Pancreas (tissue), 10 donors: ENCODE measurements at regions not wholly inside any gene's neighbourhood (a gene's known extent, or its start where the extent isn't known, plus 50 kb on each side); places are given as distances from the start of the nearest gene placed in this dataset.

Experiments
- ATAC-seq, 4 donors: fragments of 200-7000 bp; cut with Tn5 transposase; one replicate each; pipeline versions ENCODE4 v1.8.0 to v1.9.1; 2020; ENCODE audit warnings: mild to moderate bottlenecking in 4 of 4, moderate library complexity in 4 of 4
- DNase-seq, 6 donors: peaks; one replicate each; pipeline ENCODE4 v3.0.0-alpha.2; 2020
- FAIRE-seq: peaks from 2 replicates; lab custom pipeline; 2012; peaks lifted over from hg19 to GRCh38; lab: Jason Lieb, UNC
- H3K27ac ChIP-seq, 4 donors: fragments of 200-600 bp; sonication (generic); 1 replicate in 3 of 4; 2 replicates in 1 of 4; pipeline versions ENCODE4 v1.5.0 to v1.8.0; 2020
- H3K27me3 ChIP-seq, 4 donors: fragments of 200-600 bp; one replicate each; pipeline ENCODE4 v1.8.0; 2021
- H3K36me3 ChIP-seq, 3 donors: fragments of 200-600 bp; sonication (generic) in 1 of 3; one replicate each; pipeline versions ENCODE4 v1.5.0 to v1.8.0; 2020 to 2021
- H3K4me1 ChIP-seq, 3 donors: fragments of 200-600 bp; one replicate each; pipeline ENCODE4 v1.8.0; 2021
- H3K4me3 ChIP-seq, 4 donors: fragments of 200-600 bp; sonication (generic) in 2 of 4; one replicate each; pipeline versions ENCODE4 v1.5.0 to v1.8.0; 2020 to 2021
- H3K9me3 ChIP-seq, 4 donors: fragments of 200-600 bp; one replicate each; pipeline ENCODE4 v1.8.0; 2021
- WGBS, 2 donors: extraction: QIAGEN DNeasy Blood & Tissue Kit; methylation state at CpG; one replicate each; pipeline ENCODE4 v1.1.7; 2013; 5-methylcytosine and 5-hydroxymethylcytosine counted together
- intact Hi-C, 3 donors: fragments of 100-400 bp; cut with DNase I; formaldehyde crosslinking; loops; one replicate each; pipeline versions ENCODE4 v1.11.1 to v1.14.2; 2022
- TF ChIP-seq, protein P1 (sequence below), 4 donors: fragments of 200-600 bp; sonication (generic) in 3 of 4; IDR thresholded peaks; one replicate each; pipeline versions ENCODE4 v1.5.0 to v1.8.0; 2021; ENCODE audit warnings: antibody characterized with exemption in 4 of 4
- donor health status: healthy with polysubstance abuse.
- donor health status: DM: no; HTN: no; CAD: no; lungs with moderate emphysema.
- donor health status: DM: no; HTN: no; CAD: no.
- donor health status: control.
- donor health status: control.
- donor health status: Bipolar disorder and iron deficiency.
- donor health status: DM: yes; HTN: yes; CAD: no.
- donor health status: DM: no; HTN: no; CAD: no.
- donor health status: DM: no; HTN: no; CAD: no.
- donor health status: DM: yes; HTN: yes; CAD: no.

DNA sequence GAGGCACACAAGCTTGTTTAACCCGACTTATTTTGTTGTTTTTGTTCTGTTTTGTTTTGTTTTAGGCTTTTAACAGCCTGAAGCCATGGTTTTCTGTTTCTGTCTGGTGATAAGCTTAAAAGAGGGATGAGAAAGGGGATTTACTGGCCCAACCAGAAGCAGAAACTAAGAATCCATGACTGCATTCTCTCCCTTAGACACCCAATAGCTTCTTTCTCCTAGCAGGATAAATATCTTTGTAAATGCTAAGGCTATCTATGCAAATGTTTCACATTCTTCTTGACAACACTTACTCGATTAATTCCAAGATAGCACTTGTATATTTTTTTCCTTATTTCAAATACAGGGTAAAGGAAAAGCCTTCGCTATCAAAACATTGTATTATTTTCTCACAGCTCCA is 53.7 kb upstream of the SMAD1 start:
- no peak for FAIRE-seq
- 57 to 64% methylated on average over 3 of the region's 3 CpGs for WGBS, 2 donors

DNA sequence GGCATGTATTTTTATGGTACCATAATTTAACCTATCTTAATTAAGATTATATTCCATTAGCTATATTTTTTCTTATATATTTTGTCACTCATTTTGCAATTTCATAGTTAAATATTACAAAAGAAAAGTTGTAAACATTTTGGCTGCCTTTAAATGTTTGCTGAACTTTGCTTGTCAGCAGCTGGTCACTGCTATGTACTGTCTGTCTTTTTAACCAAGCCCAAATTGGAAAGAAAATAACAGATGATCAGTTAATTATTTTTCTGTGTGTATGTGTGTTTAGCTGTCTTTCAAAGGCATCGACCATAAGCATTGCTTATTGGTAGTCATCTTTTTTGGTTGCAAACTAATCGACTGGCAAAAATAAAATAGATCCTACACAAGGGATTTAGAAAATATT is 54.4 kb upstream of the SMAD1 start:
- Histone ChIP-seq H3K4me3 (no peak overlapping the region), H3K27ac (no peak overlapping the region), H3K27me3 (no peaks in the 10 kb centered on the region), H3K36me3 (no peaks in the 10 kb centered on the region), H3K9me3 (no peaks in the 10 kb centered on the region), H3K4me1 (no peaks in the 10 kb centered on the region)
- TF ChIP-seq, protein P1, sequence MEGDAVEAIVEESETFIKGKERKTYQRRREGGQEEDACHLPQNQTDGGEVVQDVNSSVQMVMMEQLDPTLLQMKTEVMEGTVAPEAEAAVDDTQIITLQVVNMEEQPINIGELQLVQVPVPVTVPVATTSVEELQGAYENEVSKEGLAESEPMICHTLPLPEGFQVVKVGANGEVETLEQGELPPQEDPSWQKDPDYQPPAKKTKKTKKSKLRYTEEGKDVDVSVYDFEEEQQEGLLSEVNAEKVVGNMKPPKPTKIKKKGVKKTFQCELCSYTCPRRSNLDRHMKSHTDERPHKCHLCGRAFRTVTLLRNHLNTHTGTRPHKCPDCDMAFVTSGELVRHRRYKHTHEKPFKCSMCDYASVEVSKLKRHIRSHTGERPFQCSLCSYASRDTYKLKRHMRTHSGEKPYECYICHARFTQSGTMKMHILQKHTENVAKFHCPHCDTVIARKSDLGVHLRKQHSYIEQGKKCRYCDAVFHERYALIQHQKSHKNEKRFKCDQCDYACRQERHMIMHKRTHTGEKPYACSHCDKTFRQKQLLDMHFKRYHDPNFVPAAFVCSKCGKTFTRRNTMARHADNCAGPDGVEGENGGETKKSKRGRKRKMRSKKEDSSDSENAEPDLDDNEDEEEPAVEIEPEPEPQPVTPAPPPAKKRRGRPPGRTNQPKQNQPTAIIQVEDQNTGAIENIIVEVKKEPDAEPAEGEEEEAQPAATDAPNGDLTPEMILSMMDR (IDR thresholded peaks at IDR 0.05), result no peak
- intact Hi-C loops, result no loop called here
- ATAC-seq (no peak), FAIRE-seq (no peak), DNase-seq (no peak)
- 26 to 27% methylated on average over 2 of the region's 2 CpGs for WGBS, 2 donors

More for the DNA sequence above, 53.7 kb upstream of the SMAD1 start:
- TF ChIP-seq, protein P1 (IDR thresholded peaks at IDR 0.05), result no peak
- H3K36me3 ChIP-seq, result no peaks in the 10 kb centered on the region
- no peak for DNase-seq
- H3K4me3 ChIP-seq, result no peak overlapping the region
- no peaks in the 10 kb centered on the region for H3K27me3 ChIP-seq
- no peak overlapping the region for H3K27ac ChIP-seq
- H3K9me3 ChIP-seq, result no peaks in the 10 kb centered on the region
- H3K4me1 ChIP-seq, result no peaks in the 10 kb centered on the region
- no peak for ATAC-seq
- intact Hi-C loops, result no loop called here

DNA sequence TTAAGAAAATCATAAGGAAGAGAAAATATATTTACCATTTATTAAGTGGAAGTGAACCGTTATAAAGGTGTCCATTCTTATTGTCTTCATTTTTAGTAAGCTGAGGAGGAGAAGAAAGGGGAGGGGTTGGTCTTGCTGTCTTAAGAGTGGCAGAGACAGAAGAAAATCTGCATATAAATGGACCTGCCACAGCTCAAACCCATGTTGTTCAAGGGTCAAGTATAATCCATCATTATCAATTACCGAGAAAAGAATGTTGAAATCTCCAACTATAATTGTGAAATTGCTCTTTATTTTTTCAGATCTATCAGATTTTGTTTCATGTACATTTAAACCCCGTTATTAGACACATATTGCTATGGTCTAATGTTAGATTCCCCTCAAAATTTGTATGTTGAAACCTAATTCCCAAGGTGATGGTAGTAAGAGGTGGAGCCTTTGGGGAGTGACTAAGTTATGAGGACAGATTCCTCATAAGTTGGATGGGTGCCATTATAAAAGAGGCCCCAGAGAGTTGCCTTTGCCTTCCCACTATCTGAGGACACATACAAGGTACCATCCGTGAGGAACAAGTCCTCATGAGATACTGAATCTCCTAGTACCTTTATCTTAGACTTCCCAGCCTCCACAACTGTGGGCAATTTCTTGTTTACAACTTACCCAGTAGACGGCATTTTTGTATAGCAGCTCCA is 58.5 kb upstream of the SMAD1 start:
- Histone ChIP-seq H3K4me1 (no peaks in the 10 kb centered on the region), H3K36me3 (no peaks in the 10 kb centered on the region), H3K9me3 (no peaks in the 10 kb centered on the region), H3K27ac (no peak overlapping the region), H3K4me3 (no peak overlapping the region), H3K27me3 (no peaks in the 10 kb centered on the region)
- DNase-seq (no peak), FAIRE-seq (no peak), ATAC-seq (no peak)
- TF ChIP-seq, protein P1 (IDR thresholded peaks at IDR 0.05), result no peak
- intact Hi-C loops, result no loop called here
- WGBS, 2 donors, result 83 to 92% methylated on average over 5 of the region's 5 CpGs

DNA sequence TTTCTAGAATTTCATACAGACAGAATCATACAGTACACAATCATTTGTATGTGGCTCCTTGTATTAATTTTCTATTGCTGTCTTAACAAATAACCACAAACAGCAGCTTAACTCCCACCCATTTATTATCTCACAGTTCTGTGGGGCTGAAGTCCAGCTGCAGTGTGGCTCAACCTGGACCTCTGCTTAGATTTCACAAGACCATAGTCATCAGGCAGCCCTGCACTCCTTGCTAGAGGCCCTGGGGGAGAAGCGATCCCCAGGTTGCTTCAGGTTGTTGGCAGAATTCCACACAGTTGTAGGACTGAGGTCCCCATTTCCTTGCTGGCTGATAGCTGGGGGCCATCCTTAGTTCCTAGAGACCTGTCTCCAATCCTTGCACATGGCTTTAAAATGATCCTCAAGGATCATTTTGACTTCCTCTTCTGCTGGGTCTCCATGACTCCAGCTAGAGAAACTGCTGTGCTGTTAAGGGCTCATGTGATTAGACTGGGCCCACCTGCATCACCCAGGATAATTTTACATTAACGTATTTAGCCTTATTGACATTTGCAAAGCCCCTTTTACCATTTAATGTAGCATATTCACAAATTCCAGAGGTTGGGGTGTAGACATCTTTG is 60.9 kb upstream of the SMAD1 start:
- no peak overlapping the region for H3K27ac ChIP-seq
- WGBS, 2 donors, result 77 to 83% methylated on average over 2 of the region's 2 CpGs
- FAIRE-seq (no peak), DNase-seq (no peak), ATAC-seq (no peak)
- H3K27me3 ChIP-seq, result no peaks in the 10 kb centered on the region
- TF ChIP-seq, protein P1 (IDR thresholded peaks at IDR 0.05), result no peak
- H3K9me3 ChIP-seq, result no peaks in the 10 kb centered on the region
- no peaks in the 10 kb centered on the region for H3K4me1 ChIP-seq
- no peak overlapping the region for H3K4me3 ChIP-seq
- intact Hi-C loops, result no loop called here
- H3K36me3 ChIP-seq, result no peaks in the 10 kb centered on the region

DNA sequence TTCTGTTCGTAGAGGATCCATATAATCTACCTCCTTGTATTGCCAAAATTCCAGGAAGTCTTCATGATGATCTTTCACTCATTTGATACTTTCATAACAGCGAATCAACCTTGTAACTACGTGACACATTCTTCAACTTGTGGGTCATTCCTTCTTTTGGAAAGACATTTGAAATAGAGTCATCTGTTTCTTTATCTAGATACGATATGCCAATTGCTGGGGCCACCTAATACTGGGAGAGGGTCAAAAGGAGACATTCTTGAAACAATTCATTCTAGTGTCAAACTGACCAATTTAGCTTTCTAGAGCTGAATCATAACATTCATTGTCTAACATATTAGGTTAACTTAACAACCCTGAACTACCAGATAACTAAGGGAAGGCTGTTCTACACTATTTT is 62.9 kb upstream of the SMAD1 start:
- Histone ChIP-seq H3K4me1 (no peaks in the 10 kb centered on the region), H3K36me3 (no peaks in the 10 kb centered on the region), H3K27ac (no peak overlapping the region), H3K9me3 (no peaks in the 10 kb centered on the region), H3K27me3 (no peaks in the 10 kb centered on the region), H3K4me3 (no peak overlapping the region)
- FAIRE-seq, result no peak
- no peak for DNase-seq
- intact Hi-C loops, result no loop called here
- TF ChIP-seq, protein P1 (IDR thresholded peaks at IDR 0.05), result no peak
- WGBS, 2 donors, result 72 to 88% methylated on average over 4 of the region's 4 CpGs
- no peak for ATAC-seq
